HG02642 (cell line): ENCODE measurements at regions not wholly inside any gene's neighbourhood (a gene's known extent, or its start where the extent isn't known, plus 50 kb on each side); places are given as distances from the start of the nearest gene placed in this dataset.

Experiments used
- ATAC-seq: cut with Tn5 transposase; IDR thresholded peaks from one replicate; pipeline ENCODE4 v1.9.1; 2021; ENCODE audit warnings: mild to moderate bottlenecking; ENCODE audit not compliant: unreplicated experiment, poor library complexity

- ATAC-seq: no peak
Observed at GRCh38 chr12:45663455-45663854, 66.1 kb upstream of the ARID2 start.

GRCh38 chr12:45665941-45666340 is 63.6 kb upstream of the ARID2 start:
- ATAC-seq: no peak

GRCh38 chr12:45666396-45666795 is 63.1 kb upstream of the ARID2 start:
- no peak for ATAC-seq

GRCh38 chr12:45666816-45667215 is 62.7 kb upstream of the ARID2 start:
- no peak for ATAC-seq

- ATAC-seq: no peak
Observed at GRCh38 chr12:45667761-45668160, 61.7 kb upstream of the ARID2 start.

- peak; percentile 18 for ATAC-seq
Observed at GRCh38 chr12:45668641-45669040, 60.9 kb upstream of the ARID2 start.

GRCh38 chr12:45669093-45669492 is 60.4 kb upstream of the ARID2 start:
- ATAC-seq: peak; percentile 86

GRCh38 chr12:45669792-45670191 is 59.7 kb upstream of the ARID2 start:
- no peak for ATAC-seq

- peak; percentile 57 for ATAC-seq
Observed at GRCh38 chr12:45670346-45671065, 59.0 kb upstream of the ARID2 start.

- no peak for ATAC-seq
Observed at GRCh38 chr12:45671254-45671653, 58.3 kb upstream of the ARID2 start.

GRCh38 chr12:45674181-45674977 is 55.1 kb upstream of the ARID2 start:
- ATAC-seq: no peak

GRCh38 chr12:45675534-45675933 is 54.0 kb upstream of the ARID2 start:
- ATAC-seq: no peak
